Neuron (in vitro differentiated cells): ENCODE measurements at regions not wholly inside any gene's neighbourhood (a gene's known extent, or its start where the extent isn't known, plus 50 kb on each side); places are given as distances from the start of the nearest gene placed in this dataset.
"Not testable (repeated sequence)": the region's sequence is repeated elsewhere in the genome, so short reads cannot be mapped to it uniquely, and the experiment has no call there.

Source experiments
- H2AFZ ChIP-seq: one replicate; pipeline ENCODE4 v1.6.1; 2013; ENCODE audit warnings: low read depth, mild to moderate bottlenecking, inconsistent platforms, low read length, moderate library complexity
- H3K27me3 ChIP-seq: one replicate; pipeline ENCODE4 v1.6.1; 2013; ENCODE audit warnings: low read length; ENCODE audit not compliant: insufficient read depth
- H3K36me3 ChIP-seq: one replicate; pipeline ENCODE4 v1.6.1; 2013; ENCODE audit warnings: low read length; ENCODE audit not compliant: insufficient read depth
- H3K4me1 ChIP-seq: one replicate; pipeline ENCODE4 v1.6.1; 2013; ENCODE audit warnings: low read length; ENCODE audit not compliant: insufficient read depth
- H3K4me3 ChIP-seq: 2 replicates; pipeline ENCODE4 v1.5.1; 2013; ENCODE audit warnings: mild to moderate bottlenecking, low read length, moderate library complexity
- H3K9me3 ChIP-seq: one replicate; pipeline ENCODE4 v1.6.1; 2013; ENCODE audit warnings: low read length

DNA sequence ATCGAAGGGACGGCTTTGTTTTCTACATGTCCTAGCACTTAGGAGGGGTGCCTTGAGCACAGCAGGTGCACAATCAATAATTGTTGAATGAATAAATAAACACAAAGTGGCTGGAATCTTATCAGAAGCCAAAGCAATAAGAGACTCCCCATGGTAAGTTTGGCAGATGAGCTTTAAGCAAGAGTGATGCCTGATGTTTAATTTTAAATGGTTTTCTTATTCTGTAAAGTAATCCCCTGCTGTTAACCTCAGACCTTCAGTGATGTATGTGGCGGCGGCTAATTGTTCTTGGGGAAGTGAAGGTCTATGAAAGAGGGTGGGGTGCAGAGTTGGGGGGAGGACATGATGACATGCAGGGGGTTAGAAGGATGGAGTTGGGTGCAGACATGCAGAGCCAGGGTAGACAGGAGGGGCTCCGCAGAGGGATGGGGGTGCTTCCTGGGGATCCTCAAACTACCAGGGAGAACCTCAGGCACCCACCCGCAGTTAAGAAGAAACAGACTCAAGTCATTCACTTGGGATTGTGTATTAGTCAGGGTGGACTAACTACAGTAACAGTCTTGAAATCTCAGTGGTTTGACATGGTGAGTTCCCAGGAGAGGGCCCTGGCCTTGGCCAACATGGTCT is 65.7 kb upstream of the SHB start:
- H3K9me3 ChIP-seq, result no peaks in the 10 kb centered on the region
- H3K4me3 ChIP-seq, result no peak overlapping the region
- H3K36me3 ChIP-seq, result no peaks in the 10 kb centered on the region
- H3K4me1 ChIP-seq, result no peaks in the 10 kb centered on the region
- H2AFZ ChIP-seq, result no peak overlapping the region
- H3K27me3 ChIP-seq, result peaks cover 6% of the 10 kb centered on the region

DNA sequence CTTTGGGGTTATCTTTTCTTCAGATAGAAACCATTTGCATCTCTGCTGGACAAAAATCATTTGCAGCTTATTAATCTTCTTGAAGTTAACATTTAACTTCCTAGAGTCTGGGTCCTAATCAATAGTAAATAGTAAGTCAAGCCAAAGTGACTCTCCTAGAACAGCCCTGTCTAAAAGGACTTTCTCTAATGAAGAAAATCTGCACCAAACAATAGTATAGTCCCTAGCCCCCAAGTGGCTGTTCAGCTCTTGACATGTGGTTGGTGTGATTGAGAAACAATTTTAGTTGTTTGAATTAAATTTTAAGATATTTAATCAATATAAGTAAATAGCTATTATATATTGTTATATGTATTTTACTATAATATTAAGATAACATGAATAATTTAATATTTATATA is 64.6 kb upstream of the SHB start:
- H2AFZ ChIP-seq, result no peak overlapping the region
- no peaks in the 10 kb centered on the region for H3K36me3 ChIP-seq
- H3K27me3 ChIP-seq, result peaks cover 4% of the 10 kb centered on the region
- H3K9me3 ChIP-seq, result no peaks in the 10 kb centered on the region
- no peaks in the 10 kb centered on the region for H3K4me1 ChIP-seq
- H3K4me3 ChIP-seq, result no peak overlapping the region

DNA sequence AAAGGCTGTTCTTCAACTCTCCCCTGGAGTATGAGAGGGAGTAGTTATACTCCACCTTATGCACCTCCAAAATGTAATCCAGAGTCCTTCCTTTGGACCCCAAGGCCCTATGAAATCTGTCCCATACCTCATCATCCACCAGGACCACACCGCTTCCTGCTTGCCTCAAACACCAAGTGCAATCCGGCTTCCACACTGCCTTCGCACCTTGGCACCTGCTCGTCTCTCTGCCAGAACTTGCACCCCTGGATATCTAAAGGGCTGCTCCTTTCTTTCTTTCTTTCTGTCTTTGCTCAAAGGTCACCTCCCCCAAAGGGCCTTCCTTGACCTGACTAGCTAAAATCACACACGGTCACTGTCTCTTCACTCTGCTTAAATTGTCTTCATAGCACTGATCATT is 63.9 kb upstream of the SHB start:
- Histone ChIP-seq H3K4me1 (no peaks in the 10 kb centered on the region), H3K27me3 (peaks cover 4% of the 10 kb centered on the region), H3K36me3 (no peaks in the 10 kb centered on the region), H3K4me3 (no peak overlapping the region), H2AFZ (no peak overlapping the region), H3K9me3 (no peaks in the 10 kb centered on the region)

DNA sequence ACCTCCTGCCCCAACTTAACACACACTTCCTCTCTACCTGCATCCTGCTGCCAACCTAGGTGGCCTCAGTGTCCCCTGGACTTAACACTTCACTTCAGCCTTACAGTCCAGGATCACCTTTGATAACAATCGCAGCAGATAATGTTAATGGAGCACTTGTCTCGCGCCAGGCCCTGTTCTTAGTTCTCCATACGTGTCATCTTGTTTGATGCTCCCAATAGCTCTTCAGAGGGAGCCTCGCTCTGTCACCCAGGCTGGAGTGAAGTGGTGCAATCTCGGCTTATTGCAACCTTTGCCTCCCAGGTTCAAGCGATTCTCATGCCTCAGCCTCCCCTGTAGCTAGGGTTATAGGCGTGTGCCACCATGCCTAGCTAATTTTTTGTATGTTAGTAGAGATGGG is 62.7 kb upstream of the SHB start:
- H3K9me3 ChIP-seq, result no peaks in the 10 kb centered on the region
- H3K4me3 ChIP-seq, result no peak overlapping the region
- H3K27me3 ChIP-seq, result no peaks in the 10 kb centered on the region
- no peak overlapping the region for H2AFZ ChIP-seq
- no peaks in the 10 kb centered on the region for H3K4me1 ChIP-seq
- H3K36me3 ChIP-seq, result no peaks in the 10 kb centered on the region

DNA sequence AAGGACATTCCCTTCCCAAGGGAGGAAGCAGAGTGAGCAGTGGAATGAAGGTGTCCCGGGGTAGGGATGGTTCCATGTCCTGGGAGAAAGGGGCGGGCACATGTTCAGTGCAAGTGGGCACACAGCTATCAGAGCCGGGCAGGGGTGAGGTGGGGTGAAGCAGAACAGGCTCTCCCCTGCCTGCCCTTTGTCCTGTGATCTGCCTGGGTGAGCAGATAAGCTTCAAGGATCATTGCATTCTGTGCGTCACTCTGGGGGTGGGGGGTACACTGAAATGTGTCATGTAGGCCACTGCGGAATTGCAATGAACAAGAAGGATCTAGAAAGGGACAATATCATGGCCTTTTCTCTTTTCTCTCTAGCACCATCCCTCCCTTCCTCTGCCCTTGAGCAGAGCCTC is 61.7 kb upstream of the SHB start:
- Histone ChIP-seq H3K36me3 (no peaks in the 10 kb centered on the region), H3K27me3 (no peaks in the 10 kb centered on the region), H2AFZ (no peak overlapping the region), H3K4me3 (no peak overlapping the region), H3K4me1 (no peaks in the 10 kb centered on the region), H3K9me3 (no peaks in the 10 kb centered on the region)

DNA sequence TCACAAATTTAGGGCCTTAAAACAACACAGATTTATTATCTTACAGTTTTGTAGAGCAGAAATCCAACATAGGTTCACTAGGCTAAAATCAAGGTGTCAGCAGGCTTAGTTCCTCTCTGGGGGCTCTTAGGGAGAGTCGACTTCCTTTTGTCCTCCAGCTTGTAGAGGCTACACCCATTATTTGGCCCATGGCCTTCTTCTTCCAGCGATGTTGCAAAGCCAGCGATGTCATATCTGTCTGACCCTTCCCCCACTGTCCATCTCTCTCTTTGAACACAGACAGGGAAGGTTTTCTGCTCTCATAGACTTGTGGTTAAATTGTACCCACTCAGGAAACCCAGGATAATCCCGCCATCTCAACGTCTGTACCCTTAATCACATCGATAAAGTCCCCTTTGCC is 60.3 kb upstream of the SHB start:
- Histone ChIP-seq H3K9me3 (no peaks in the 10 kb centered on the region), H3K27me3 (no peaks in the 10 kb centered on the region), H2AFZ (no peak overlapping the region), H3K36me3 (no peaks in the 10 kb centered on the region), H3K4me3 (no peak overlapping the region), H3K4me1 (no peaks in the 10 kb centered on the region)

DNA sequence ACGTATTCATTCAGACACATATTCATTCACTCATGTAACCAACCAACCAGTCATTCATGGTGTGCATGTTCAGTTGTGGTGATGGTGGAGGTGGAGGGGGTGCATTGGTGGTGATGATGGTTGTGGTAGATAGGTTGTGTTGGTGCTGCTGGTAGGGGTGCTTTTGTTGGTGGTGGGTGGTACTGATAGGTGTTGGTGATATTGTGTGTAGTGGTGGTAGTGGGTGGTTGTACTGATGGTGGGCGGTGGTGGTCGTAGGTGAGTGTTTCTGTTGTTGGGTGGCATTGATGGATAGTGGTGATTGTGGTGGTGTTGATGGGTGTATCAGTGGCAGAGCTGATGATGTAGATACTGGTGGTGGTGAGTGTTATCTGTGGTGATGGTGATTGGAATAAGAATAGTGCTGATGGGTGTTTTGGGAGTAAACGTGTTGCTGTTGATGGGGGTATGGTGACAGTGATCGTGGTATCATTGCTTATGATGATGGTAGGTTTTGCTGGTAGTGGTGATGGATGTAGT is 59.8 kb upstream of the SHB start:
- Histone ChIP-seq H3K9me3 (no peaks in the 10 kb centered on the region), H2AFZ (no peak overlapping the region), H3K4me3 (no peak overlapping the region), H3K4me1 (no peaks in the 10 kb centered on the region), H3K36me3 (no peaks in the 10 kb centered on the region), H3K27me3 (no peaks in the 10 kb centered on the region)

DNA sequence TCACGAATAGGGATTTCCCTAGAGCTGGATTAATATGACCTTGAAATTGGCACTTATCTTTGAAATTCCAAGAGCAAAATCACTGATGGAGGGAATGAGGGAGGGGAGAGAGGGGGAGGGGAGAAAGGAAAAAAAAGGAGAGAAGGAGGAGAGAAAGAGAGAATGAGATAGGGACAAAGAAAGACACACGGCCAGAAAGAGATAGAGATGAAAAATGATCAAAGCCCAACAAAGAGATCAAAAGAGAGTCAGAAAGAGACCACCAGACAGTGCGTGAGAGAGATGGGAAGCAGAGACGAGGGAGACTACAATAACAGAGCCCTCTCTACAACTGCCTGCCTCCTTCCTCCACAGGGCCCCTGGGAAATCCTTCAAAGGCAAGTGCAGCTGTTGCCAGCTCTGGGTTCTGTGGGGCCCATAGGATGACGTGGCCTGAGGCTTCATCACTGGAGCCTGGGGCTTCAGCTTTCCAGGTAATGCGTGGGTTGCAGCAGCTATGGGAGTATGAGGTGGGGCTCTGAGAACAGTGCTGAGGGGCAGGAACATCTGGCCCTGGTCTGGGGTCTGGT is 58.3 kb upstream of the SHB start:
- Histone ChIP-seq H3K36me3 (no peaks in the 10 kb centered on the region), H3K27me3 (no peaks in the 10 kb centered on the region), H3K4me1 (no peaks in the 10 kb centered on the region), H3K4me3 (no peak overlapping the region), H2AFZ (no peak overlapping the region), H3K9me3 (no peaks in the 10 kb centered on the region)

DNA sequence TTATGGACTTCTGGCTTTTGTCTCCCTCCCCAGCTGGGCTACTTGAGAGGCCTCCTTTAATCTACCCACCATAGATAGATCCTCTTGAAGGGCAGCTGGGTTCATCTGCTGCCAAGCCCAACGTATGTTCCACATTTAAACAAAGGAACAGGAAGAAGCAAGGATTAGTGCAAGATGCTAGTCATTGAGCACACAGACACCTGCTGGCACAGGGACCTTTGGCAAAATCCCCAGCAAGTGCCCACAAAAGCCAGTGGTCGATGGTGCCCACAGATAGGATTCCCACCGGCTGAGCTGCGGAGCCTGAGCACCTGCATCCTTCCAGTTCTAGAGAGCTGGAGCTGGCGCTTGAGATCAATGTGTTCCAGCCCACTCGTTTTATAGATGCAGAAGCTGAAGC is 57.7 kb upstream of the SHB start:
- no peak overlapping the region for H2AFZ ChIP-seq
- H3K9me3 ChIP-seq, result no peaks in the 10 kb centered on the region
- no peaks in the 10 kb centered on the region for H3K4me1 ChIP-seq
- H3K27me3 ChIP-seq, result no peaks in the 10 kb centered on the region
- H3K4me3 ChIP-seq, result no peak overlapping the region
- H3K36me3 ChIP-seq, result no peaks in the 10 kb centered on the region

DNA sequence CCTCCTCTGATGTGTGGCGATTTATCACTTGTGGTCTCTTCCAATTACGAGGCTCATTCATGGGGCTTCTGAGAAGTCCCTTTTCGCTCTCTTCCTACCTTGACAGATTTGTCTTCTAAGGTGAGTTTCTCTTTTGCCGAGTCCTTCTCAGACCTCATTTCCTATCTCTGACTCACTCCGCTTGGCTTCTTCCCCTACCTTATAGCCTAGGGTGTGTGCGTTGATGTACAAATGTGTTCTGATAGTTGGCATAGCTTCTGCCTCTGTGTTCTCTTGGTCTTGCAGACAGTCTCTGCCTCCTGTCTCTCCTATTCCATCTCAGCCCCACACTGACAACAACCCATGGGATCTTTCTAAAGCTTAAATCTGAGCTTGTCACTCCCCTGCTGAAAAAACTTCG is 56.9 kb upstream of the SHB start:
- H3K4me3 ChIP-seq, result no peak overlapping the region
- H3K27me3 ChIP-seq, result no peaks in the 10 kb centered on the region
- no peaks in the 10 kb centered on the region for H3K4me1 ChIP-seq
- H3K36me3 ChIP-seq, result no peaks in the 10 kb centered on the region
- no peak overlapping the region for H2AFZ ChIP-seq
- no peaks in the 10 kb centered on the region for H3K9me3 ChIP-seq

DNA sequence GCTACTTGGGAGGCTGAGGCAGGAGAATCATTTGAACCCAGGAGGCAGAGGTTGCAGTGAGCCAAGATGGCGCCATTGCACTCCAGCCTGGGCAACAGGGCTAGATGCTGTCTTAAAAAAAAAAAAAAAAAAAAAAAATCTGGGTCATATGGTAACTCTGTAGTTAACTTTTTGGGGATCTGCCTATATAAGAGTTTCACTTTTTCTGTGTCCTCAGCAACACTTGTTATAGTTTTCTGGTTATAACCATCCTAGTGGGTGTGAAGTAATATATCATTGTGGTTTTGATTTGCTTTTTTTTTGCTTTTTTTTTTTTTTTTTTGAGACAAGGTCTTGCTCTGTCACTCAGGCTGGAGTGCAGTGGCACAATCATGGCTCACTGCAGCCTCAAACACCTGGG is 54.3 kb upstream of the SHB start:
- H3K4me3 ChIP-seq, H3K4me1 ChIP-seq, H3K27me3 ChIP-seq, H3K9me3 ChIP-seq, H2AFZ ChIP-seq, H3K36me3 ChIP-seq: not testable (repeated sequence)

DNA sequence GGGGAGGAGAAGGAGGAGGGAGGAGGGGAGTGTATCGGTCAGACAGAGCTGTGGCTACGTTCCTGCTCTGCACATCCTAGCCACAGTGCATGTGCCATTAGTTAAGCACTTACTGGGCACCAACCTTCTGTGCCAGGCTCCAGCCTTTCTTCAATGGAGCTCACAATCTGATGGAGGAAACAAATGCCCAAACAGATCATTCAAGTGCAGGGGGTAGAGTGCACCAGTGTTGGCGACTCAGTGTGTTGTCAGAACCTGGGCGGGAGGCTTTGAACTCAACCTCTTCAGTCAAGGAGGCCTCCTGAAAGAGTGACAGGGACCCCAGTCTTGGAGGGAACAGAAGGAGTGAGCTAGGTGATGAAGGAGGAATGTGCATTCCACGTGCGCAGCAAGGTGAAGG is 51.9 kb upstream of the SHB start:
- H3K27me3 ChIP-seq, result no peaks in the 10 kb centered on the region
- no peaks in the 10 kb centered on the region for H3K9me3 ChIP-seq
- H3K4me3 ChIP-seq, result no peak overlapping the region
- no peaks in the 10 kb centered on the region for H3K4me1 ChIP-seq
- H2AFZ ChIP-seq, result no peak overlapping the region
- H3K36me3 ChIP-seq, result no peaks in the 10 kb centered on the region

DNA sequence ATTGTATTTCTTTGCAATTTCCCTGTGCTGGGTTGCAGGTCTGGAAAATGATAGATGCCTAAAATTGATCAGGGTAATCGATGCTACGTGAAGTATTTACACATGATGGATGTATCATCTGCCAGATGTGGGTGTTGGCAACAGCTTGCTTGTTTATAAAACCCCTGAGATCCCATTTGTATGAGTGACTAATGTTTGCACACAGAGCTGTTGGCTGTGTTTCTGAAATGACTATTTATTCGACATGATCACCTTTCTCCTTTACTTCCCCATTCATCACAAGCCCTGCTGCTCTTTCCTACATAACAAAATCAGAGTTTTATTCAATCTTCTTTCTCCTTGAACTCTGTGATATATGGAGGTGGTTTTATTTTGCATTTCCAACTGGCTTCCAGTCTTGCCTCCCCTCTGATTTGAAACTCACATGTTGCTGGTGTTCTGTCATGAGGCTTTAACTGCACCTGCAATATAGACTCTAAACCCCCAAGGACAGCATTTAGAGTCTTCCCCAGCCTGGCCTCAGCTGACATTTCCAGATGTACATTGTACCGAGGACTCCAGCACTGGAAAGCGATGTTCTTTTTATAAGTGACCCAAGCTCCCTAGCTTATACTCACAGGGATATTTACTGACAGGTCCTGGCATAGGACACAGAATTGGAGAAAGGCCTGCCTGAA is 50.7 kb upstream of the SHB start:
- no peak overlapping the region for H2AFZ ChIP-seq
- no peaks in the 10 kb centered on the region for H3K36me3 ChIP-seq
- no peaks in the 10 kb centered on the region for H3K9me3 ChIP-seq
- H3K27me3 ChIP-seq, result peaks cover 4% of the 10 kb centered on the region
- no peak overlapping the region for H3K4me3 ChIP-seq
- no peaks in the 10 kb centered on the region for H3K4me1 ChIP-seq
